ENCODE measurements at regions not wholly inside any gene's neighbourhood (a gene's known extent, or its start where the extent isn't known, plus 50 kb on each side); places are given as distances from the start of the nearest gene placed in this dataset.
A peak's percentile ranks its signal among the peaks of the same experiment; 100 is the strongest.

GRCh38 chr1:47694011-47694890, 256.4 kb downstream of the FOXD2 start:
- ATAC-seq (no peak), DNase-seq (ENCODE audit: low spot score) (peak; percentile 19)

GRCh38 chr1:47696404-47696736, 258.5 kb downstream of the FOXD2 start:
- ATAC-seq, result no peak

GRCh38 chr1:47696737-47697441, 259.0 kb downstream of the FOXD2 start:
- peak; percentile 91 for ATAC-seq
- peak; percentile 51 for DNase-seq (ENCODE audit: low spot score)

More at GRCh38 chr1:47696404-47696736, 258.5 kb downstream of the FOXD2 start:
- DNase-seq (ENCODE audit: low spot score), result peak; percentile 24

DNA sequence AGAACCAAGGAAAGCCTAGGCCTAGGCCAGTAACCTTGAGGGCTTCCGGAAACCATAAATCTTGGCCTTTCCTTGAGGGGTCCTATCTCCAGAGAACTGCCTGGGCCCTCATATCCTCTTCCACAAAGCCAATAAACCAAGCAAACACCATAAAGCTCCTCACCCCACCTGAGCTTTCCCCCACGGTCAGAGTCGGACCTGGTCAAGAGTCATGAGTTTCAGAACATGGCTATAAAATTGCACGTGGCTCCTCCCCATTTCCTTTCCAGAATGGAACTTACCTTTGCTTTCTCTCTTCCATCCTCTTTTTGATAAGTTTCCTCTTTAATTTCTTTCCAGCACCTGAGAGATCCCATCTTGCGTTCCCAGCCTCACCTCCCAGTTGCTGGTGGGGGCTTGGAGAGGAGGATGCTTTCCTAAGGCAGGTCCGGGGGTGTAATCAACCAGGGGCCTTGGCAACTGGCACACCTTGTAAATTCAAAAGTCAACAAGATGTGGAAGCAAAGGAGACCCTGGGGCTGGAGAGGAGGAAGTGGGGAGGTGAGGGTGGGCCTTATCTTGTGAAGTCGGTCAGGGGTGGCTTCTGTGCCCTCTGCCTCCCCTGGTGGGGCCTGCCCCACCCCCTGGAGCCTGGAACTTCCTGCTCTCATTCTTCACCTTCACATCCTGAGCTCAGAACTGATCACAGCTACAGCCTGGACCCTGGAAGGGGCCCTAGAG, 259.9 kb downstream of the FOXD2 start:
- ATAC-seq, result no peak
- DNase-seq (ENCODE audit: low spot score), result no peak

- no peak for ATAC-seq
Observed at GRCh38 chr1:47699492-47700235, 261.8 kb downstream of the FOXD2 start.

DNA sequence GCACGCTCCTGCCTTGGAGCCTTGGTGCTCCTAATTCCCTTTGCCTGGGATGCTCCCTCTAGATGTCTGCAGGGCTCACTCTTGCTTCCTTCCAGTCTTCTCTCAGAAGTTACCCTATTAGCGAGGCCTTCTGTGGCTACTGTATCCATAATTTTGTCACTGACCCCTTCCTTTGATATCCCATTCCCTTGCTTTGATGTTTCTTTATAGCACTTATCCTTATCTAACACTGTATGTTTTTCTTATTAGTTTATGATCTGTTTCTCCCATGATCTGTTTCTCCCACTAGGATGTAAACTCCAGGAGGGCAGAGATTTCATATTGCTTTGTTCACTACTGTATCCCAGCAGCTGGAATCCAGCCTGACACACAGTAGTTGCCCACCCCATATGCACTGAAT, 263.4 kb downstream of the FOXD2 start:
- DNase-seq (ENCODE audit: low spot score) (no peak), ATAC-seq (no peak)

More at GRCh38 chr1:47699492-47700235, 261.8 kb downstream of the FOXD2 start:
- DNase-seq (ENCODE audit: low spot score), result no peak

DNA sequence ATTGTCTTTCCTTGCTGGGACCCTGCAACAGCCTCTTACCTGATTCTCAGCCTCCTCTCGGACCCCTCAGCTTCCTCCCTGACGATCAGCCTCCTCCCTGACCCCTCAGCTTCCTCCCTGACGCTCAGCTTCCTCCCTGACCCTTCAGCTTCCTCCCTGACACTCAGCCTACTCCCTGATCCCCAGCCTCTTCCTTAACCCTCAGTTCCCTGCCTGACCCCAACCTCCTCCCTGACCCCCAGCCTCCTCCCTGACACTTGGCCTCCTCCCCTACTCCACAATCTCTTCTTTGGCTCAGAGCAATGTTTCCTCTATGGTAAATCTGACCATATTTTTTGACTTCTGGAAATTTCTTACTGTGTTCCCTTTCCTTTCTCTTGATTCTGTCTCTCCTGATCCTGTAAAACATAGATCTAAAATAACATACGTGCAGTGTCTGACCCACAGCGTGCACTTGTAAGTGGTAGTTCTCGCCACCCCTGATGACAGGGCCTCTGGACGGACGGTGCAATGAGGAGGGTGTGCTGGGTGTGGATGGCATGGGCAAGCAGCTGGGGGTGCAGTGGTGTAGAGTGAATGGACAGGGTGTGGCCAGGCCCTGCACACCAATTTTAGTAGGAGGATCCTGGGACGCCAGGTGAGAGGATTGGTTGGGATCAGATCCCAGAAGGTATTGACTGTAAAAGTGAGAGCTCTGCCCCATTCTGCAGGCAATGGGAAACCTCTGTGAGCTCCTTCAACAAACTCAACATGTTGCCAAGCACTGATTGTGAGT, 264.1 kb downstream of the FOXD2 start:
- ATAC-seq, result no peak
- DNase-seq (ENCODE audit: low spot score), result no peak

DNA sequence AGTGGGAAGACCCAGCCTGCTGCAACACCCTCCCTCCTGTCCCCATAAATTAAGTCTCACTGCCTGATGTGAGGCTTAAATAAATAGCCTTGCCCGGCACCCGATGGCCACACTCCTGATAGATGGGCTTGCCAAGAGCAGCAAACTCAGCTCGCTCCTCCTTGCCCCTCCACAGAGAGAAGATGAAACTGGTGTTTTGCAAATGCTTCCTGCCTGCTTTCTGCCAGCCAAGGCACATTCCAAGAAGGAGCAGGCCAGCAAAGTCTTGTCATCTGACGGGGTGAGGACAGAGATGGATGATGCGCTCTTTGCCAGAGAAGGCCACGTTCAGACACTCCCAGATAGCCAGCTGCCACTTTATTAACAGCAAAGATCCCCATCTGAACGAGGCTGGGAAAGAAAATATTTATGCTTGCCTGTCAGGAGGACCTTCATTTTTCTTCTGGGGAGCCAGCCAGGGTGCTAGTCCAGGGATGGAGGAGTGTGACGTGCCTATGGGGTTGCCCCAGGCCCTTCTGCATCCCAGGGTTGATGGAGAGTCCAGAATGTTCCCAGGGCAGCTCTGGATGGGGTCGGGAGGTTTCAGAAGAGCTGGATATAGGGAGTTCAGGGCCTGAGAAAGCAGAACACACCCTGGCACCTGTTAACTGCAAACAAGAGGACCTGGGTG, 265.4 kb downstream of the FOXD2 start:
- ATAC-seq, result no peak
- DNase-seq (ENCODE audit: low spot score), result no peak

- ATAC-seq, result no peak
Observed at GRCh38 chr1:47703981-47704596, 266.2 kb downstream of the FOXD2 start.

GRCh38 chr1:47705517-47706130, 267.8 kb downstream of the FOXD2 start:
- no peak for DNase-seq (ENCODE audit: low spot score)
- ATAC-seq, result no peak

More at GRCh38 chr1:47703981-47704596, 266.2 kb downstream of the FOXD2 start:
- no peak for DNase-seq (ENCODE audit: low spot score)

DNA sequence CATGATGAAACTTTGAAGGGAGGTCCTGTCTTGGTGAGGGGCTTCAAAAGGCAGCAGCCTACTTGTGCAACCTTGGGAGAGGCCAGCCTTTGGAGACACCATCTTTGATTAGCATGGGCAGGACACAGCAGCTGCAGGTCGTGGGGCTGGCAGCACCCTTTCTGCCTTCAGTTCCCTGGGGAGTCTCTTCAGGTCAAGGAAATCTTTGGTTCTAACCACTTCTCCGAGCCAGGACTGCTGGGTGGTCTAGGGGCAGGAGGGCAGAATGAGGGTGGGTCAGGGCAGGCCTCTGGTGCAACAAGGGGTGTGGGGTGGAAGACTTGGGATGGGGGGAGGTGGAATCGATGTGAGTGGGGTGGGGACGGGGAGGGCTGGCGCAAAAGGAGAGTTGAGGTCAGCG, 269.7 kb downstream of the FOXD2 start:
- DNase-seq (ENCODE audit: low spot score) (no peak), ATAC-seq (no peak)

GRCh38 chr1:47708019-47708535, 270.2 kb downstream of the FOXD2 start:
- ATAC-seq (no peak), DNase-seq (ENCODE audit: low spot score) (no peak)

GRCh38 chr1:47708658-47709018, 270.8 kb downstream of the FOXD2 start:
- no peak for ATAC-seq
- no peak for DNase-seq (ENCODE audit: low spot score)

GRCh38 chr1:47709019-47709871, 271.4 kb downstream of the FOXD2 start:
- ATAC-seq (peak; percentile 30), DNase-seq (ENCODE audit: low spot score) (no peak)

DNA sequence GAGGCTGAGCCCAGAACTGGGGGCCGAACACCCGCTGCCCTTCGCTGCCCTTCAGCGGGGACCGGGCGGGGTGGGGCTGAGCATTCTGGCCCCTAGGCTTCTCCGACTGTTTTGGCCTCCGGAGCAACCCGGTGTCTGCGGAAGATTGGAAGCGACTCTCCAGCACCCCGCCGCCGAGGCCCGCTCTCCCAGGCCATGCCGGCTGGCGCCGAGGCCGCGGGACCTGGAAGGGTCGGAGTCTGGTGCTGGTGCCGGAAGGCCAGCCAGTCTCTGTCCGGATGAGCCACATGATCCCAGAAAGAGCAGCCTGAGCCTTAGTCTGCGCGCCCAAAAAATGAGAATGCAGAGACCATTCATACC, 272.0 kb downstream of the FOXD2 start:
- no peak for DNase-seq (ENCODE audit: low spot score)
- peak; percentile 72 for ATAC-seq

GRCh38 chr1:47710329-47711071, 272.7 kb downstream of the FOXD2 start:
- peak; percentile 96 for ATAC-seq
- peak; percentile 86 for DNase-seq (ENCODE audit: low spot score)
